ENCODE measurements at regions not wholly inside any gene's neighbourhood (a gene's known extent, or its start where the extent isn't known, plus 50 kb on each side); places are given as distances from the start of the nearest gene placed in this dataset.

- TF ChIP-seq CTCF (IDR thresholded peaks at IDR 0.05) (no peak), POLR2A (IDR thresholded peaks at IDR 0.05) (no peak)
These were observed 78.6 kb downstream of the SCG2 start for GRCh38 chr2:223523551-223524001.
